Peyer's patch (tissue), 4 donors: ENCODE measurements at regions not wholly inside any gene's neighbourhood (a gene's known extent, or its start where the extent isn't known, plus 50 kb on each side); places are given as distances from the start of the nearest gene placed in this dataset.

Source experiments
- DNase-seq, 3 donors: peaks; one replicate each; pipeline ENCODE4 v3.0.0-alpha.2; 2017 to 2019
- H3K27ac ChIP-seq, 4 donors: fragments of 200-600 bp; sonication (generic); one replicate each; pipeline ENCODE4 v1.5.1; 2016 to 2019
- H3K27me3 ChIP-seq, 2 donors: fragments of 200-600 bp; sonication (generic); one replicate each; pipeline ENCODE4 v1.5.1; 2019
- H3K36me3 ChIP-seq, 3 donors: fragments of 200-600 bp; sonication (generic); one replicate each; pipeline ENCODE4 v1.5.1; 2016 to 2019
- H3K4me1 ChIP-seq, 4 donors: fragments of 200-600 bp; sonication (generic); one replicate each; pipeline ENCODE4 v1.5.1; 2016 to 2019
- H3K4me3 ChIP-seq, 4 donors: fragments of 200-600 bp; sonication (generic); 1 replicate in 3 of 4; 2 replicates in 1 of 4; pipeline ENCODE4 v1.5.1; 2016 to 2019; ENCODE audit warnings: mild to moderate bottlenecking in 1 of 4
- H3K9me3 ChIP-seq, 4 donors: fragments of 200-600 bp; sonication (generic); one replicate each; pipeline ENCODE4 v1.5.1; 2016 to 2019; ENCODE audit warnings: mild to moderate bottlenecking in 1 of 4
- CTCF ChIP-seq, 6 experiments: fragments of 450-650 bp in 4 of 6; fragments of 200-600 bp in 2 of 6; sonication (generic) in 1 of 6; IDR thresholded peaks; one replicate each; pipeline ENCODE4 v1.5.1; 2017 to 2019; ENCODE audit warnings: antibody characterized with exemption in 6 of 6, mild to moderate bottlenecking in 3 of 6, moderate library complexity in 1 of 6
- POLR2A ChIP-seq, 2 donors: fragments of 450-650 bp; IDR thresholded peaks; one replicate each; pipeline ENCODE4 v1.5.1; 2017; ENCODE audit warnings: antibody characterized with exemption in 2 of 2, mild to moderate bottlenecking in 2 of 2, moderate library complexity in 2 of 2

DNA sequence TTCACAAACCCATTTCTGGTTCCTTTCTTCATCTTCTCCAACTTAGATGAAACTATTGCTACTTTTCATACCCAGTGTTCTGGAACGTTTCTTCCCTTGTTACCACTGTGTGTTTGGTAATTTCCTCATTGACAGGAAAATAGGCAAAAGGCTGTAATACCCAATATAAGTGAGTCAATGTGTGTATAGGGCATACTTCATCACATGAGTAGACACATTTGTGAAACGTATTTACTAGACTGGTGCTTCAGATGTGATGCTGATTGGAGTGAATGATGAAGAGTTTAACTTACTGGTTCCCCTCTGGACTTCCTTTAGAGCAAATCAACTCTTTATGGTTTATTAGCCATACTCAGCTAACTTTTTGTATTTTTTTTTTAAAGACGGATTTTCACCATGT lies 195.1 kb upstream of the ATP6AP2 start:
- no peaks in the 10 kb centered on the region for H3K36me3 ChIP-seq
- H3K4me3 ChIP-seq, result no peak overlapping the region
- H3K27ac ChIP-seq, result no peak overlapping the region
- H3K27me3 ChIP-seq, result no peaks in the 10 kb centered on the region
- no peaks in the 10 kb centered on the region for H3K9me3 ChIP-seq
- no peaks in the 10 kb centered on the region for H3K4me1 ChIP-seq
- no peak for DNase-seq
- no peak for TF ChIP-seq POLR2A (IDR thresholded peaks at IDR 0.05)
- TF ChIP-seq CTCF (IDR thresholded peaks at IDR 0.05), result no peak

DNA sequence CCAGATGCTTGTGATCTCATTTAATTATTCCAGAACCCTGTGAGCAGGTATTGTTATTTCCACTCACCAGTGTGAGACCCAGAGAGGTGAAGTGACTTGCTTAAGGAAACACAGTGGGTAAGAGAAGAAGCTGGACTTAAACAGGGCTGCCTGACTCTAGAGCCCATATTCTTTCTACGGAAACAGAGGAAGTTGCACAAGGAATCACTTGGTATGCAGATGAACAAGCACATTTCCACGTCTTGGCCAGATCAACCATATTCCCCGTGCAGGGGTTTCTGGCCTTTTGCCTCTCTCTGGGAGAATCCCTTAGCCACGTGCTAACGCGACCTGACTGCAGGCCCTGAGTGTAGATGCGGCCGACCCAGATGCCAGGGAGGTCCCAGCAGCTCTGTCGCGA lies 195.5 kb upstream of the ATP6AP2 start:
- no peak for TF ChIP-seq POLR2A (IDR thresholded peaks at IDR 0.05)
- no peak for TF ChIP-seq CTCF (IDR thresholded peaks at IDR 0.05)
- H3K4me1 ChIP-seq, result no peaks in the 10 kb centered on the region
- no peaks in the 10 kb centered on the region for H3K9me3 ChIP-seq
- H3K36me3 ChIP-seq, result no peaks in the 10 kb centered on the region
- no peak overlapping the region for H3K4me3 ChIP-seq
- DNase-seq, result no peak
- no peaks in the 10 kb centered on the region for H3K27me3 ChIP-seq
- no peak overlapping the region for H3K27ac ChIP-seq

DNA sequence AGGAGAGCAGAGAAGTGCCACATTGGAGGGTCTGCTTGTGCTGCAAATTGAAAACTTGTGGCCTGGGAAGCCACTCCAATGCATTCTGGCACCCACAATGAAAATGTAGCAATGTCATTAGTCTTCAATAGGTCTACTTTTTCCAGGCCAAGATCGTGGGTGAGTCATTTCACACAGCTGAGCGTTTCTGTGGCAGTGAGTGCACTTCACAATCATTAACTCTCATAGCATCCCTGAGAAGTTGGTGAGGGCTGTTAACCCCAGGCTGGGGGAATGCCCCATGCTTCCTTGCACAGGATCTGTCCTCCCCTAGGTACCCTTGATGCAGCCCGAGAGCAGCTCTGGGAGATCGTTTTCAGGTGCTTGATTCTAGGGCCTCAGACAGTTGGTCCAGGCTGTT lies 196.8 kb upstream of the ATP6AP2 start:
- no peaks in the 10 kb centered on the region for H3K4me1 ChIP-seq
- DNase-seq, result no peak
- no peak overlapping the region for H3K27ac ChIP-seq
- no peak overlapping the region for H3K4me3 ChIP-seq
- H3K36me3 ChIP-seq, result no peaks in the 10 kb centered on the region
- no peaks in the 10 kb centered on the region for H3K9me3 ChIP-seq
- no peaks in the 10 kb centered on the region for H3K27me3 ChIP-seq
- no peak for TF ChIP-seq POLR2A (IDR thresholded peaks at IDR 0.05)
- TF ChIP-seq CTCF (IDR thresholded peaks at IDR 0.05), result no peak

- no peaks in the 10 kb centered on the region for H3K27me3 ChIP-seq
- DNase-seq, result no peak
- no peak overlapping the region for H3K4me3 ChIP-seq
- no peak for TF ChIP-seq POLR2A (IDR thresholded peaks at IDR 0.05)
- no peak for TF ChIP-seq CTCF (IDR thresholded peaks at IDR 0.05)
- H3K36me3 ChIP-seq, result no peaks in the 10 kb centered on the region
- no peak overlapping the region for H3K27ac ChIP-seq
- H3K9me3 ChIP-seq, result no peaks in the 10 kb centered on the region
- no peaks in the 10 kb centered on the region for H3K4me1 ChIP-seq
Measured at GRCh38 chrX:40383360-40383759, 197.4 kb upstream of the ATP6AP2 start.

GRCh38 chrX:40380655-40381488 lies 199.9 kb upstream of the ATP6AP2 start:
- Histone ChIP-seq H3K27me3 (no peaks in the 10 kb centered on the region), H3K4me3 (no peak overlapping the region), H3K27ac (no peak overlapping the region), H3K4me1 (no peaks in the 10 kb centered on the region), H3K9me3 (no peaks in the 10 kb centered on the region), H3K36me3 (no peaks in the 10 kb centered on the region)
- TF ChIP-seq POLR2A (IDR thresholded peaks at IDR 0.05) (no peak), CTCF (IDR thresholded peaks at IDR 0.05) (no peak)
- DNase-seq, result no peak
